ENCODE measurements at regions not wholly inside any gene's neighbourhood (a gene's known extent, or its start where the extent isn't known, plus 50 kb on each side); places are given as distances from the start of the nearest gene placed in this dataset.

- TF ChIP-seq CTCF (conservative IDR thresholded peaks at IDR 0.05) (no peak), EZH2 (IDR thresholded peaks at IDR 0.05; ENCODE audit: low read depth) (no peak)
Observed at GRCh38 chr2:41717839-41718238, 330.0 kb upstream of the PKDCC start.

All from PC-9 (cell line).